Naive thymus-derived CD8-positive, alpha-beta T cell (primary cell): ENCODE measurements at regions not wholly inside any gene's neighbourhood (a gene's known extent, or its start where the extent isn't known, plus 50 kb on each side); places are given as distances from the start of the nearest gene placed in this dataset.
"Not testable (repeated sequence)": the region's sequence is repeated elsewhere in the genome, so short reads cannot be mapped to it uniquely, and the experiment has no call there.

Experiments
- ATAC-seq, 2 donors: fragments of 150-1000 bp; cut with Tn5 transposase in 1 of 2; sonication (Bioruptor Pico), chemical (Tn5 transposase) in 1 of 2; 1 replicate in 1 of 2; 2 replicates in 1 of 2; pipeline ENCODE4 v1.10.0; 2021; ENCODE audit warnings: mild to moderate bottlenecking in 2 of 2, moderate library complexity in 2 of 2
- POLR2A ChIA-PET: fragments of 350-600 bp; sonication (Branson Sonifier 250); formaldehyde crosslinking; loops from one replicate; lab custom pipeline; 2021; ENCODE audit warnings: antibody characterized with exemption; lab: Charles Lee
- DNase-seq, 10 donors: peaks; one replicate each; pipeline versions ENCODE4 v3.0.0 to v3.0.0-alpha.2; 2020 to 2022
- H3K27ac Mint-ChIP-seq, 10 donors: one replicate each; pipeline ENCODE4 v1.8.0; 2020 to 2022; ENCODE audit warnings: mild to moderate bottlenecking in 10 of 10, mixed read lengths in 10 of 10, moderate library complexity in 4 of 10, inconsistent platforms in 1 of 10
- H3K27me3 Mint-ChIP-seq, 5 donors: one replicate each; pipeline ENCODE4 v1.8.0; 2021 to 2022; ENCODE audit warnings: mixed read lengths in 5 of 5
- H3K36me3 Mint-ChIP-seq, 3 donors: one replicate each; pipeline ENCODE4 v1.8.0; 2020 to 2022; ENCODE audit warnings: mixed read lengths in 3 of 3, mild to moderate bottlenecking in 2 of 3, inconsistent platforms in 1 of 3
- H3K4me1 Mint-ChIP-seq, 4 donors: one replicate each; pipeline ENCODE4 v1.8.0; 2021 to 2022; ENCODE audit warnings: mixed read lengths in 4 of 4
- H3K4me3 Mint-ChIP-seq, 10 donors: one replicate each; pipeline ENCODE4 v1.8.0; 2020 to 2022; ENCODE audit warnings: mild to moderate bottlenecking in 10 of 10, mixed read lengths in 10 of 10, moderate library complexity in 6 of 10, inconsistent platforms in 1 of 10
- H3K9me3 Mint-ChIP-seq, 9 donors: one replicate each; pipeline ENCODE4 v1.8.0; 2020 to 2022; ENCODE audit warnings: mixed read lengths in 9 of 9, mild to moderate bottlenecking in 3 of 9, inconsistent platforms in 1 of 9, moderate library complexity in 1 of 9

GRCh38 chr6:16876852-16877251, 115.6 kb upstream of the ATXN1 start:
- POLR2A ChIA-PET = not testable (repeated sequence)

GRCh38 chr6:16876201-16876600, 114.9 kb upstream of the ATXN1 start:
- ATAC-seq = no peak
- no peaks in the 10 kb centered on the region for H3K4me1 Mint-ChIP-seq
- no peak for DNase-seq
- peaks cover 0 to 17% (median 0%) of the 10 kb centered on the region in 3 donors for H3K36me3 Mint-ChIP-seq
- POLR2A ChIA-PET = no interaction called here
- H3K9me3 Mint-ChIP-seq = peaks cover 0 to 23% (median 9%) of the 10 kb centered on the region in 9 donors
- H3K27ac Mint-ChIP-seq = no peak overlapping the region
- H3K27me3 Mint-ChIP-seq = peaks cover 2 to 31% (median 18%) of the 10 kb centered on the region in 5 donors
- H3K4me3 Mint-ChIP-seq = no peak overlapping the region

More at GRCh38 chr6:16876852-16877251, 115.6 kb upstream of the ATXN1 start:
- Mint-ChIP-seq H3K27me3 (peaks cover 3 to 37% (median 25%) of the 10 kb centered on the region in 5 donors), H3K9me3 (peaks cover 0 to 23% (median 9%) of the 10 kb centered on the region in 9 donors), H3K36me3 (peaks cover 0 to 17% (median 0%) of the 10 kb centered on the region in 3 donors)
- not testable (repeated sequence) for ATAC-seq, DNase-seq, H3K27ac Mint-ChIP-seq, H3K4me3 Mint-ChIP-seq, H3K4me1 Mint-ChIP-seq

GRCh38 chr6:16873698-16874097, 112.4 kb upstream of the ATXN1 start:
- no peak for ATAC-seq
- Mint-ChIP-seq H3K27ac (no peak overlapping the region), H3K4me3 (no peak overlapping the region), H3K9me3 (peaks cover 0 to 19% (median 9%) of the 10 kb centered on the region in 9 donors), H3K27me3 (peaks cover 5 to 20% (median 11%) of the 10 kb centered on the region in 5 donors), H3K4me1 (no peaks in the 10 kb centered on the region), H3K36me3 (peaks cover 0 to 17% (median 0%) of the 10 kb centered on the region in 3 donors)
- DNase-seq = no peak
- POLR2A ChIA-PET = no interaction called here

GRCh38 chr6:16872543-16873235, 111.4 kb upstream of the ATXN1 start:
- ATAC-seq (no peak), DNase-seq (no peak)
- Mint-ChIP-seq H3K36me3 (peaks cover 0 to 9% (median 0%) of the 10 kb centered on the region in 3 donors), H3K4me1 (no peaks in the 10 kb centered on the region), H3K9me3 (peaks cover 0 to 9% (median 4%) of the 10 kb centered on the region in 9 donors), H3K27me3 (peaks cover 2 to 20% (median 4%) of the 10 kb centered on the region in 5 donors), H3K27ac (no peak overlapping the region), H3K4me3 (no peak overlapping the region)
- POLR2A ChIA-PET = no interaction called here

GRCh38 chr6:16871047-16871446, 109.8 kb upstream of the ATXN1 start:
- Mint-ChIP-seq H3K4me3 (no peak overlapping the region), H3K27me3 (peaks cover 0 to 19% (median 7%) of the 10 kb centered on the region in 5 donors), H3K9me3 (no peaks in the 10 kb centered on the region), H3K4me1 (no peaks in the 10 kb centered on the region), H3K36me3 (no peaks in the 10 kb centered on the region), H3K27ac (no peak overlapping the region)
- no peak for DNase-seq
- POLR2A ChIA-PET = no interaction called here
- ATAC-seq = no peak

GRCh38 chr6:16868968-16869367, 107.7 kb upstream of the ATXN1 start:
- no peak overlapping the region for H3K27ac Mint-ChIP-seq
- no peaks in the 10 kb centered on the region for H3K4me1 Mint-ChIP-seq

GRCh38 chr6:16857969-16858592, 96.8 kb upstream of the ATXN1 start:
- Mint-ChIP-seq H3K4me3 (no peak overlapping the region), H3K4me1 (peaks cover 0 to 2% (median 0%) of the 10 kb centered on the region in 4 donors), H3K27me3 (peaks cover 0 to 14% (median 4%) of the 10 kb centered on the region in 5 donors), H3K9me3 (peaks cover 0 to 6% (median 0%) of the 10 kb centered on the region in 9 donors), H3K27ac (no peak overlapping the region), H3K36me3 (no peaks in the 10 kb centered on the region)
- no peak for ATAC-seq
- no peak for DNase-seq
- POLR2A ChIA-PET = no interaction called here

More at GRCh38 chr6:16868968-16869367, 107.7 kb upstream of the ATXN1 start:
- DNase-seq (no peak), ATAC-seq (no peak)
- Mint-ChIP-seq H3K36me3 (no peaks in the 10 kb centered on the region), H3K4me3 (no peak overlapping the region), H3K9me3 (no peaks in the 10 kb centered on the region), H3K27me3 (peaks cover 0 to 15% (median 7%) of the 10 kb centered on the region in 5 donors)
- POLR2A ChIA-PET = no interaction called here

- ATAC-seq (no peak), DNase-seq (no peak)
- no peak overlapping the region for H3K4me3 Mint-ChIP-seq
- H3K9me3 Mint-ChIP-seq = peaks cover 0 to 6% (median 0%) of the 10 kb centered on the region in 9 donors
- H3K27ac Mint-ChIP-seq = no peak overlapping the region
- peaks cover 0 to 6% (median 1%) of the 10 kb centered on the region in 4 donors for H3K4me1 Mint-ChIP-seq
- peaks cover 0 to 30% (median 11%) of the 10 kb centered on the region in 5 donors for H3K27me3 Mint-ChIP-seq
- no peaks in the 10 kb centered on the region for H3K36me3 Mint-ChIP-seq
- POLR2A ChIA-PET = no interaction called here
Observed at GRCh38 chr6:16855460-16855859, 94.2 kb upstream of the ATXN1 start.

- Mint-ChIP-seq H3K9me3 (peaks cover 0 to 6% (median 0%) of the 10 kb centered on the region in 9 donors), H3K27me3 (peaks cover 3 to 31% (median 11%) of the 10 kb centered on the region in 5 donors), H3K4me3 (no peak overlapping the region), H3K4me1 (peaks cover 1 to 9% (median 2%) of the 10 kb centered on the region in 4 donors), H3K36me3 (no peaks in the 10 kb centered on the region), H3K27ac (no peak overlapping the region)
- POLR2A ChIA-PET = no interaction called here
- no peak for ATAC-seq
- no peak for DNase-seq
Observed at GRCh38 chr6:16854986-16855385, 93.7 kb upstream of the ATXN1 start.

GRCh38 chr6:16852671-16853070, 91.4 kb upstream of the ATXN1 start:
- no peak for ATAC-seq
- H3K36me3 Mint-ChIP-seq = no peaks in the 10 kb centered on the region
- H3K4me1 Mint-ChIP-seq = peaks cover 0 to 22% (median 15%) of the 10 kb centered on the region in 4 donors

GRCh38 chr6:16851758-16852157, 90.5 kb upstream of the ATXN1 start:
- Mint-ChIP-seq H3K9me3 (no peaks in the 10 kb centered on the region), H3K36me3 (no peaks in the 10 kb centered on the region)

More at GRCh38 chr6:16852671-16853070, 91.4 kb upstream of the ATXN1 start:
- Mint-ChIP-seq H3K27me3 (peaks cover 3 to 31% (median 10%) of the 10 kb centered on the region in 5 donors), H3K27ac (no peak overlapping the region), H3K4me3 (no peak overlapping the region), H3K9me3 (no peaks in the 10 kb centered on the region)
- POLR2A ChIA-PET = no interaction called here
- no peak for DNase-seq

GRCh38 chr6:16851044-16851540, 89.8 kb upstream of the ATXN1 start:
- H3K4me1 Mint-ChIP-seq = peaks cover 0 to 22% (median 15%) of the 10 kb centered on the region in 4 donors
- no peaks in the 10 kb centered on the region for H3K9me3 Mint-ChIP-seq
- ATAC-seq (no peak), DNase-seq (no peak)
- peaks cover 2 to 31% (median 10%) of the 10 kb centered on the region in 5 donors for H3K27me3 Mint-ChIP-seq
- POLR2A ChIA-PET = no interaction called here
- H3K27ac Mint-ChIP-seq = no peak overlapping the region
- no peaks in the 10 kb centered on the region for H3K36me3 Mint-ChIP-seq
- H3K4me3 Mint-ChIP-seq = no peak overlapping the region

More at GRCh38 chr6:16851758-16852157, 90.5 kb upstream of the ATXN1 start:
- peaks cover 0 to 22% (median 15%) of the 10 kb centered on the region in 4 donors for H3K4me1 Mint-ChIP-seq
- ATAC-seq = no peak
- H3K27me3 Mint-ChIP-seq = peaks cover 3 to 31% (median 10%) of the 10 kb centered on the region in 5 donors
- no peak overlapping the region for H3K4me3 Mint-ChIP-seq
- POLR2A ChIA-PET = no interaction called here
- no peak overlapping the region for H3K27ac Mint-ChIP-seq
- no peak for DNase-seq

- POLR2A ChIA-PET = no interaction called here
- Mint-ChIP-seq H3K27ac (peak overlapping the region in 1 of 10 donors; percentile 70), H3K9me3 (no peaks in the 10 kb centered on the region), H3K4me1 (peaks cover 0 to 22% (median 15%) of the 10 kb centered on the region in 4 donors), H3K27me3 (peaks cover 0 to 31% (median 11%) of the 10 kb centered on the region in 5 donors), H3K36me3 (no peaks in the 10 kb centered on the region), H3K4me3 (no peak overlapping the region)
- ATAC-seq (no peak), DNase-seq (no peak)
Observed at GRCh38 chr6:16850681-16851026, 89.4 kb upstream of the ATXN1 start.
